Inflammatory macrophage treated with lipopolysaccharide for 1 hour (primary cell): ENCODE measurements at regions not wholly inside any gene's neighbourhood (a gene's known extent, or its start where the extent isn't known, plus 50 kb on each side); places are given as distances from the start of the nearest gene placed in this dataset.

Source experiments
- DNase-seq, 2 donors: peaks; one replicate each; pipeline ENCODE4 v3.0.0-alpha.2; 2020 to 2022

DNA sequence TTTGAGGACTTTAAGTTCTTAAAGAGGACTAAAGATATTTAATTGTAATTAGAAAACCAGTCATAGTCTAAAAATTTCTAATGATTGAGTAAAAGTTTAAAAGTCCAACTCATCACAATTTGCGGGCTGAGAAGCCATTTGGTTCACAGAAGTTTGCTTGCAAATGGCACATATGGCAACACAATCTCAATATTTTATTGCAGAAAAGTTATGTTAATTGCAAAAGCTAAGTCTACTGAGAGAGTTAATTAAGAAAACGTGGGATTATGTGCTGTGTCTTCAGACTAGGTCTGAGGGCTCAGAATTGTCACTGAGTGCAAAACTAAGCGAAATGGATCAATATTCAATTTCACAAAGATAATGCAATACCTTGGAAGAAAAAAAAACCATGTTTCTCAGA lies 289.7 kb downstream of the PYDC2 start:
- no peak for DNase-seq

DNA sequence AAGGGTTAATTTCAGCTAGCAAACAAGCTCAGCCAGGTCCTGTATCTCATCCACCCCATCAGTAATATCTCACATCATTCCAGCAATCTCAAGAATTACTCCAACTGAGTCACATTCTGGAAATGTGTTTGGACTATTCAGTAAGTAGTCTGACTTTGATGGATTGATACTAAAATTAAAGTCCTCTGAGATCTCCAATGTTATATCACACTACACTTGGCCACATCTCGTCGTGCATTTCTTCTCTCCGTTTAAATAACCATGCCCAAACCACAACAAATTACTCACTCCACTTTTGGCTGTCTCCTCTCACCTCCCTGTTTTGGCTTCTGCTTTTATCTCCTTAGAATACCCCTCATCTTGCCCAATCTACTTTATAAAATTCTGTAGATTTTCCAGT lies 292.2 kb downstream of the PYDC2 start:
- no peak for DNase-seq

DNA sequence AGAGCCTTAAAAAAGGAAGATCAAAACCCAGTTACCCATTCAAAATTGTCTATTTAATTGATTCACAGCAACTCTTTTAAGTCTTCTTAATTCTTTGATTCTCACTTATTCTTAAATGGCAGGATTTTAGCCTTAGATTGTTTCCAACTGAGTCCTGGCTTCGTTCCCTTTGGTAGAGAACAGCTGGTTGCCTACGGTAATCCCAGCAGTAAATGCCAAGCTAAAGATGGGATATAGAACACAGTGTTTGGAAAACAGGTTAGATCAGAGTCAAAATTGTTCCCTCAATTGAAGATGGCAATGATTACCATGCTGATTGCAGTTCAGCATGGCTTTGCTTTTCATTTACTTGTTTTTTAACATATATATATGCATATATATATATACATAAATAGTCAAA lies 300.9 kb downstream of the PYDC2 start:
- DNase-seq, result no peak

DNA sequence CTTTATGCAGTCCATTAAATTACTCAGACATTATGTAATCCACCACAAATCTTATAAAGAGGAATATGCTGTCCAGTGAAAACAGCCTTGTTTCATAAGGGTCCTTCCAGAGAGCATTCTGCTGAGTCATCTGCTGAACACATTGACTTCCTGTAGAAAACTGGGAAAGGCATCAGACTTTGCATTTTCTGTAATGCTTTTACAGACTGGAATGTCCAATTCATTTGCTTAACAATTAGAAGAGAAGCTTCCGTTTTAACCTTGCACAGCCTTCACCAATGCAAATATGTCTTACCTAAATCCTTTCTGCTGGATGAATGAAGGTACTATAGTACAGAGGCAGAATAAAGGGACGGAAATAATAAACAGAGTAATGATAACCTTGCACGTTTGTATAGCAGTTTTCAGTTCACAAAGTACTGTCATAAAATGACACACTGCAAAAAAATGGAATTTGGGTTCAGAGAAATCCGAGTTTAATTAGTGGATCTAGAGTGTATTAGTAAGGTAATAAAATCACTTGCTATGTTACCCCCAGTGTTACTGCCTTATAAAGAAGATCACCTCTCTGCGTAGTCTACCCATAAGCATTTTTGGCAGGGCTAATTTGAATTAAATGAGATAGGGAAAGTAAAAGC lies 301.5 kb downstream of the PYDC2 start:
- DNase-seq, result no peak

DNA sequence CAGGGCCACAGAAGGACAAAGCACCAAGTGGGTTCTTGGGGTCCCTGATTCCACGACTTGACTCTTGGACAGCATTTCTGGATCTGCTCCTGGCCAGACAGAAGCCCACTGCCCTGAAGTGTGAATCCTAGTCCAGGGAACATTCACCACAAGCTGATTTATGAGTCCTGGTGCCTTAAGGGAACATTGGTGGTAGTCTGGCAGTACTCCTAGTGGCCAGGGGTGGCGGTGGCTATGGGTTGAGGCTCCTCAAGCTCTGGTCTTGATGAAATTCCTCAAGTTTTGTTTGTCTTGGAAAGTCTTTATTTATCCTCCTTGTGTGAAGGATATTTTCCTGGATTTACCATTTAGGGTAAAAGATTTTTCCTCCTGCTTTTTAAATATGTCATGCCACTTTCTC lies 307.5 kb downstream of the PYDC2 start:
- no peak for DNase-seq

DNA sequence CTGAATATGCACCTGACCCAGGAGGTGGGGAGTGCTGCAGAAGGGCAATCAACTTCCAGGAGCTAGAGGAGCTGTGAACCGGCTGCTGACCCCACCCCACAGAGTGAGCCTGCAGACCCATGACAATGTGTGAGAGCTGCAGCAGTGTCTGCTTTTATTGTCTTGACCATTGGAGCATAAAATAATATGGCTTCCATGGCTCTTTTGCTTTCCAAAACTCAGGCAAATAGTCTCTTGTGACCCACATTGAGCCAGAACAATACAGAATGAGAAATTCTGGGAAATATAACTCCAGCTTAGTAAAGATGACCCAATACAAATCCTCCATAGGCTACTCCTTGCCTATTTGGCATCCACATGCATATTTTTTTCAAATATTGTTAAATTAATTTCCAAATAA lies 309.6 kb downstream of the PYDC2 start:
- no peak for DNase-seq

DNA sequence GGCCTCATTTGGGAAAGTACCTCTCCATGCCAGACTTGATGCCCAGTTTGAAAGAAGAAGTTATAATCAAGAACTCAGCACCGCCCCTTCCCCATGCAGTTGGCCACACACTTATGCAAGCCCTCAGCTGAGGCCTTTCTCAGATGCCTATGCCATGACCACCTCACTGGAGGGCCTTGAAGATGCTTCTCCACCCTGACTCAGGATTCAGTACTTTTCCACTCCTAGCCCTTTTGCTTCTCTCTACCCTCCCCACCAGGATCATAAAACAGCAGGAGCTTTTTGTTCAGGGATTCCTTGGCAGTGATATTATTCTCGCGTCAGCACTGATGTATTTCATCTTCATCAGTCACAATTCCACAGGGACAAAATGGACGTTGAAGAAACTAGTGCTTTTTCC lies 313.5 kb downstream of the PYDC2 start:
- DNase-seq, result no peak

DNA sequence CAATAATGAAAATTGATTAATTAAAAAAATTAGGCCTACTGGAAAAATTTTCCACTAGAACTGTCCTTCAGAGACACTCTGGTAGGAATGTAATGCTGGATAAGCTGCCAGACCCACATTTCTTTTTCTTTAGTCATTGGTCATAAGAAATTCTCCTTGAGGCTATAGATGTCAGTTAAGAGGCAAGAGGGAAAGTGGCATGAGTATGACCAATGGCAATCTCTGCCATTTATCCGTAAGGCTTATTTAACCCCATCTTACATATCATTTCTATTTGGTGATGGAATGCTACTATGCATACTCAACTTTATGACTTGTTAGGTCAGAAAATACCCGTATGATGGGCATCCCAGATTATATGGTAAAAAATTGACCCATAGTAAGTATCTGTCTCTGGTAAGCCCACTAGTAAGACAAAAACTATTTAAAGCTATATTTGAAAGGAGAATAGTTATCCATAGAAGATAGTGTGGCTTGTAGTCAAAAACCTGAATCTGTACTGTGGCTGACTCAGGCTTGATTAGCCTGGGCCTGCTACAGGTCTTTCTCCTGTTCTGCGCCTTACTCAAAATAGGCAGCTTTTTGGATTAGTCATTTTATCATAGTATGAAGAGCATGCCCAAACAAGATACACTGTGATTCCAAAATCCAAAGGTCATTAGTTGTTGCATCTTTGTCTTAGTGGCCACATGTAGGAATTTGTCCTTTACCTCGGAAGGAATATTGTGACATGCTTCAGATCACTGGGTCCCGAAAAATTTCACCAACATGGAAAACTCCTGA lies 314.7 kb downstream of the PYDC2 start:
- no peak for DNase-seq

DNA sequence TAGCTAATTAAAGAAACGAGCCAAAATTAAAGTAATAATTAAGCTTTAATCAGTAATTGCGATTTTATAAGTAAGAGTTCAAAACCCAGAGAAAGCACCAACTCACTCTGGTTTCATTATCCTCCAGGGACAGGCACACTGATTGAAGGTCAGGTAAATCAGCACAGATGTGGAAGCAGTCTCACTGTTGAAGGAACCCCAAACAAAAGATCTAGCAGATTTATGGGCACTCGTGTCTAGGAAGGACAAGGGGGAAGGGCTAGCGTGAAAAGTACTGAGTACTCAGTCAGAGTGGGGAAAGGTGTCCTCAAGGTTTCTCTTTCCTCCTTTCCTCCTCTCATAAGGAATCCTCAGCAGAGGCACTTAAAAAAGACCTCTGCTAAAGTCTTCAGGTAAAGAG lies 320.1 kb downstream of the PYDC2 start:
- no peak for DNase-seq

DNA sequence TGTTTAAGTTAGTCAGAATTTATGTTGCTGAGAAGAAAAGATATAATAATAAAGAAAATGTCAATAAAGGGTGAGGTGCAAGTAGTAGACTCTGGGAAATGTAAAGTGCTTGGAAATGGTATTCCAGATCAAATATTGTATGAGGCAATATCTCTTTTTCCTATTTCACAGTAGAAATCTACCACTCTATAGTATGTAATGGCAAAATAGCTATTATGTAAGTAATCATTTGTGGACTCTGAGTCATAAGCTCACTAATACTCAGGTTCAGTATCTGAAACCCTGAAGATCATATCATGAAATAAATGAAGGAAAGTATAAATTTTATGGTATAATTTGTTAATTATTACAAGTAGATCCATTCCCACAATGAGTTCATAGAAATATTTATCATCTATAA lies 322.1 kb downstream of the PYDC2 start:
- DNase-seq, result no peak

DNA sequence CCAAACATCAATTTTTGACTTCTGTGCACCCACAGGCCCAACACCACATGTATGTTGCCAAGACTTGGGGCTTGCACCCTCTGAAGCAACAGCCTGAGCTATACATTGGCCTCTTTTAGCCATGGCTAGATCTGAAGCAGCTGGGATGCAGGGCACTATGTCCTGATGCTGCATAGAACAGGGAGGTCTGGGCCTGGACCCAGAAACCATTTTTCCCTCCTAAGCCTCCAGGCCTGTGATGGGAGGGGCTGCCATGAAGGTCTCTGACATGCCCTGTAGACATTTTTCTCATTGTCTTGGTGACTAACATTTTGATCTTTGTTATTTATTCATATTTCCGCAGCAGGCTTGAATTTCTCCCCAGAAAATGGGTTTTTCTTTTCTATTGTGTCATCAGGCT lies 330.0 kb downstream of the PYDC2 start:
- no peak for DNase-seq

DNA sequence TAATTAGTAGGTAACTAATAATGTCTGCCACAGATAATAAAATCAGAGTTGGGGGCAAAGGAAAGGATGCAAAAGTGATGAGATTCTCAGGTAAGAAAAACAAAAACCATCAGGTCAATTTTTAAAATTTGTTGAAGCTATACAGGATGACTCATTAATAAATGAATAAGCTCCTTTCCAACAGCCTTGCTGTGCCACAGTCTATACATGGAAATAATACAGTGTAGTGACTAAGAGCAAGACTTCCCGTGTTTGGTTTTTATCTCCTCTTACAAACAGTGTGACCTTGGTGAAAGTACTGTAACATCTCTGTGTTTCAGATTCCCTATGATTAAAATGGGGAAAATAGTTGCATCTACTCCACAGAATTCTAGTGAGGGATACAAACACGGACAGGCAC lies 331.6 kb downstream of the PYDC2 start:
- DNase-seq, result no peak

DNA sequence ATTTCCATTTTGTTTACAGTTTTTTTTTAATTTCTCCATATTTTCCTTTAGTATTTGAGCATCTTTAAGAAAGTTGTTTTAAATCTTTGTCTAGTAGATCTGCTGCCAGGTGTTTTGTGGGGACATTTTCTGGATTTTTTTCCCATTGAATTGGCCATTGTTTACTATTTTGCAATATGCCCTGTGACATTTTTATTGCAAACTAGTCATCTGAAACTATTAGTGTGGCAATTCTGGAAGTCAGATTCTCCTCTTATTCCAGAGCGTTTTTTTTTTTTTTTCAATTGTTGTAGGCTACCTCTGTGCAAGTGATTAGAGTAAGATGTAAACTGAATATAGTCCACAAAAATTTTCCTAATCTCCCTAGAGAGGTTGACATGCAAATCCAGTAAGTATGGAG lies 334.2 kb downstream of the PYDC2 start:
- no peak for DNase-seq

DNA sequence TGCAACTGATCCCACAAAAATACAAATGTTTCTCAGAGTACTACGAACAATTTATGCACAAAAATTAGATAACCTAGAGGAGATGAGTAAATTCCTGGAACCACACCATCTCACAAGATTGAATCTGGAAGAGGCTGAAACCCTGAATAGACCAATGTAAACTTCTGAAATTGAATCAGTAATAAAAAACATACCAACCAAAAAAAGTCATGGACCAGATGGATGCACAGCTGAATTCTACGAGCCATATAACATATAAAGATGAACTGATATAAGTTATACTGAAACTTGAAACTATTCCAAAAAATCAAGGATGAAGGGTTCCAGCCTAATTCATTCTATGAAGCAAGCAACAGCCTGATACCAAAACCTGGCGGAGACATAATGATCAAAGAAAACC lies 336.3 kb downstream of the PYDC2 start:
- DNase-seq, result no peak

DNA sequence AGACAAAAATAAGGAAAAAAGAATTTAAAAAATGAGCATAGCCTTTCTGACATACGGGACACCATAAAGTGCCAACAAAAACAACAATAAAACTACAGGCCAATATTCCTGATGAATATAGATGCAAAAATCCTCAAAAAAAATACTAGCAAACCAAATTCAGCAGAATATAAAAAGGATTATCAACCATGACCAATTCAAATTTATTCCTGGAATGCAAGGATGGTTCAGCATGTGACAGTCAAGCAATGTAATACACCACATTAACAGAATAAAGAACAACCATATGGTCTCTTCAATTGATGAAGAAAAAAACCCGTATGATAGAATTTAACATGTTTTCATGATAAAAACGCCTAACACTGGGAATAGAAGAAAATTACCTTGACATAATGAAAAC lies 341.7 kb downstream of the PYDC2 start:
- no peak for DNase-seq

DNA sequence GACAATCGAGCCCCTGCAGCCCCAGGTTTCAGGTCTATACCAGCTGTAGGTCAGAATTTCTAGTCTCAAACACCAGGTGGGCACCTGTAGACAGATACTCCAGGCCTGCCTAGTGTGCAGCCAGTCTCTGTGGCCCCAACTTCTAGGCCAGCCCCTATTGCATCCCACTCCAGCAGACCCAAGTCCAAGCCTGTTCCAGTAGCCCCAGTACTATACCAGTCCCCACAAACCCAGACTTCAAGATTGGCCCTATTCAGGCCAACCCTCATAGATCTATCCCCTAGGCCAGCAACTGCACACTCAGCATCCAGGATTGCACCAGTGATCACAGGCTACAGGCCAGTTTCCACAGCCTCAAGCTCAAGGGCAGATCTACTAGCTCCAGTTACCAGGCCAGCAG lies 344.0 kb downstream of the PYDC2 start:
- DNase-seq, result no peak

DNA sequence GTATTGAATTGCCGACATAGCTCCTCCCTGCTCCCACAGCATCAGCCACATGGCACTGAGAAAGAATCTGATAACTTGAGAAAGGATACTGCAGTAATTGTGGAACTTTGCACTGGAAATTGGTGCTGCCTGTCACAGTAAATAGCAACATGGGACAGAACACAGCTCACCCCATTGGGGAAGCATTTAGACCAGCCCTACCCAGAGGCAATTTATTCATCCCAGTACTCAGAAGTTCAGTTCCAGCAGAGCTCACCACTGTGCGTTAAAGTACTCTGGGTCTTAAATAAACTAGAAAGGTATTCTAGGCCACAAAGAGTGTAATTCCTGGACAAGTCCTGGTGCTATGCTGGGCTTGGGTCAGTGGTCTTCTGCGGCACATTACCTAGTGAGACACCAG lies 347.1 kb downstream of the PYDC2 start:
- DNase-seq, result no peak

DNA sequence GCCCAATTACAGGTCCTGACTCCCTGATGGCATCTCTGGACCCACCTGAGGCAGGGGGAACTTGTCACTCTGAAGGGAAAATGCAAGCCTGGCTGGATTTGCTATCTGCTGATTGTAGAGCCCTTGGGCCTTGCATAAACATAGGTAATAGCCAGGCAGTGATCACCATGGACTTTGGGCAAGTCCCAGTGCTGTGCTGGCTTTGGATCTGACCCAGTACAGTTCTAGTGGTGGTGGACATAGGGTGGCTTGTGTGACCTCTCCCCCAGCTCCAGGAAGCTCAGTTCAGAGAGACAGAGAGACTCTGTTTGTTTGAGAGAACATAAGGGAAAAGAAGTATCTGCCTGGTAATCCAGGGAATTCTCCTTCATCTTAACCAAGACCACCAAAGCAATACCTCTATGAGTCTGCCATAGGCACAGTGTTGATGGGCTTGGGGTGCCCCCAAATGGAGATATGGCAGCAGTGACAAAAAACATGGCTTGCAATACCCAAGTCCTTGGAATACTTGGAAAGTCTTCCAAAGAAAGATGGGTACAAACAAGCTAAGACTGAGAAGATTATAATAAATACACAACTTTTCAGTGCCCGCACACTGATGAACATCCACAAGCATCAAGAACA lies 348.5 kb downstream of the PYDC2 start:
- no peak for DNase-seq

DNA sequence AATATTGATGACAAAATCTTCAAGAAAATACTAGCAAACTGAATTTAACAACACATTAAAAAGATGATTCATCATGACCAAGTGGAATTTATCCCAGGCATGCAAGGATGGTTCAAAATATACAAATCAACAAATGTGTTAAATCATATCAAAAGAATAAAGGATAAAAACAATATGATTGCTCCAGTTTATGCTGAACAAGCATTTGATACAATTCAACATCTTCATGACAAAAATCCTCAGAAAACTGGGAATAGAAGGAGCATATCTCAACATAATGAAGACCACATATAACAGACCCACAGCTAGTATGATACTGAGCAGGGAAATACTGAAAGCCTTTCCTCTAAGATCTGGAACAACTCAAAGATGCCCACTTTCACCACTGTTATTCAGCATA lies 352.3 kb downstream of the PYDC2 start:
- no peak for DNase-seq

DNA sequence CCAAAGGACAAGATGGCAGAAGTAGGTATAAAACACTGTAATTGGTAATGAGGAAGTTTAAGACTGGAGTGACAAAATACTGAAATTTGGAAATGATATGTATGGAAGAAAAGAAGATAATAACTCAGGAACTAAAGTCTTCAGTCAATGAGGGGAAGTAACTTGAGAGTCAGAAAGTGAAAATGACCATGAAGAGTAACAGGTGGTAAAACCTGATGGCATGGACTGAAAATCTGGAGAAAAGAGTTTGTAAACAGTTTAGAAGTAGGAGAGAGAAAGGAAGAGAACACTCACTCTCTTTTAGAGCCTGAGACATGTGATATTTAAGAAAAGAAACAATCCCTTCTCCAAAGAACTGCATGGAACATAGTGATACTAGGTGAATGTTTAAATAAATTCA lies 387.9 kb downstream of the PYDC2 start:
- DNase-seq, result no peak

DNA sequence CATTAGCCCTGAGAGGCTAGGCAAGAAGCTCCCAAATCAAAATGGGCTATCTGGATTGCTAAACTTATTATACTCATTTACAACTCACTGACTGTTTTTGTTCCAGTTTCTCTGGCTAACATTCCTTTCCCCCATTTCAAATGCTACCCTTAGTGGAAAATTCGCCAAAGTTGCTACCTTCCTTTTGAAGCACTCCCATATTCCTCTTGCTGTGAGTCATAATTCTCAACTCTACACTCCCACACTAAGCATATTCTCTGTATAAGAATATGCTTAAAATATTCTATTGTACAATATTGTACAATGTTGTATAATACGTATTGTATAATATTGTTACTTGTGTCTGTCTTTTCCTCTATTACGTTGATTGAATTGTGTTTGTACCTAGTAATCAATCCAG lies 398.6 kb downstream of the PYDC2 start:
- no peak for DNase-seq

DNA sequence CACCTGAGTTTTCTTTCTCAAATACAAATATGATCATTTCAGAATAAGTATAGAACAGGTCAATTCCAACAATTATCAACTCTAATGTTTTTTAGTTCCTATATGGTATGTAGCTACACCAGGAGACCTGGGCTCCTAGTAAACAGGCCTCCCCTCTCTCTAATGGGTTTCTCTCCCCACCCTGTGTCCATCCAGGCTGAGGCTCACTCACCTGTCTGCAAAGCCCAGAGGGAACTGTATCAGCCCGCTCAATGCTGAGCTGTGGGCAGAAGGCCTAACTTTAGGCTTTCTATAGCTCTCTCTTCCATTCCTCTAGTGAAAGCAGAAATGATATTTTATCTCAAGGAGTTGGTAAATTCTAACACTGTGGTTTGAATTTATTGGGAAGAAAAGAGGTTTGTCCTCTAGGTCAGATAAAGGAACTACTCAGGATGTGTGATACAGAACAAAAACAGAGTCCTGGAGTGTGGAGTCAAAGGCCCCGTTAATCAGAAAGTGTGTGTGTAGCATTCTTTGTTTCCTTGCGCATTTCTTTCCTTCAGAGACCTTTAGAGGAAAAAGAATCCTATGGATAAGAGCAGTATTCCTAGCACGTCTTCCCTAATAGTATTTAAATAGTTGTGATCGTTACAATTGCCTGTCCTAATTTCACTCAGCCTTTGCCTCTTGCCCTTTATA lies 408.9 kb downstream of the PYDC2 start:
- DNase-seq, result no peak

DNA sequence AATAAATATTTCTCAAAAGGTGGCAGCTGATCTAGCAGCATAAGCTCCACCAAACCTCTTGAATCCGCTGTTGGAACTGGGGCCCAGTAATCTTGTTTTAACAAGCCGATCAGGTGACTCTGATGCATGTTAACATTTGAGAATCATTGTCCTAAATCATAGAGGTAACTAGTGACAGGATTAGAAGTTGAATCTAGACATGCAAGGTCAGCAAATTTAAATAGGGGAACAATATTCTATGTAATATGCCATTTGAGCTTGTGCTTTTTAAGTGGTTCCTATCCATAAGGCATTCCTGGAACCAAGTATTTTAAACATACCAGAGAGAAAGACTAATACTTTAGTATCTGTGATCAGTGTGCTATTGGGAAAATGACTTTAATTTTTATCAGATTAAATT lies 412.8 kb downstream of the PYDC2 start:
- no peak for DNase-seq

DNA sequence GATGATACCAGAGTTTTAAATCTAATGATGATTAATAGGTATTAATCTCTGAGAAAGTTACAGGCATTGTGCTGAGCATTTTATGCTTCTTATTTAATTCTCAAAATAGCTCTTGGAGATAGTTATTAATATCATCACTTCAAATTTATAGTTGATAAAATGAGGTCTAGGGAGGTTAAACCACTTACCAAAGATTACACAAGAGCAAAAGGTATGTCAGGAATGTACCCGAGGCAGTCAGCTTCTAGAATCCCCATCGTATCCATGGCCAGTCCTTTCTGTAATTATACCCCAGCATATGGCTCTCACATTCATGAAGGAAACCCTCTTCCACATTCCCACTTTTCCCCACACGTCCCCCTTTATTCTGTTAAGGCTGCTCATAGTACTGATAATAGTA lies 421.3 kb downstream of the PYDC2 start:
- DNase-seq, result no peak
